Activated CD4-positive, alpha-beta T cell treated with anti-CD3 and anti-CD28 coated beads, Interleukin-2, amount 50 U/mL, for 24 hours (primary cell): ENCODE measurements at regions not wholly inside any gene's neighbourhood (a gene's known extent, or its start where the extent isn't known, plus 50 kb on each side); places are given as distances from the start of the nearest gene placed in this dataset.
"Not testable (repeated sequence)": the region's sequence is repeated elsewhere in the genome, so short reads cannot be mapped to it uniquely, and the experiment has no call there.

Source experiments
- DNase-seq, 2 donors: peaks; one replicate each; pipeline ENCODE4 v3.0.0-alpha.2; 2020; ENCODE audit warnings: low read depth in 1 of 2, low spot score in 1 of 2

- DNase-seq = no peak
Observed at GRCh38 chr7:142698429-142698828, 50.8 kb upstream of the PRSS1 start.

- no peak for DNase-seq
Observed at GRCh38 chr7:142697270-142697669, 52.0 kb upstream of the PRSS1 start.

GRCh38 chr7:142696456-142697179 lies 52.7 kb upstream of the PRSS1 start:
- DNase-seq = no peak

GRCh38 chr7:142693911-142694310 lies 55.4 kb upstream of the PRSS1 start:
- DNase-seq = no peak

- DNase-seq = no peak
Observed at GRCh38 chr7:142690554-142691182, 58.6 kb upstream of the PRSS1 start.

- DNase-seq = no peak
Observed at GRCh38 chr7:142689439-142690120, 59.7 kb upstream of the PRSS1 start.

- no peak for DNase-seq
Observed at GRCh38 chr7:142685877-142686508, 63.3 kb upstream of the PRSS1 start.

GRCh38 chr7:142681314-142682092 lies 67.8 kb upstream of the PRSS1 start:
- DNase-seq = no peak

GRCh38 chr7:142671506-142671905 lies 77.8 kb upstream of the PRSS1 start:
- no peak for DNase-seq

GRCh38 chr7:142670511-142670910 lies 78.8 kb upstream of the PRSS1 start:
- no peak for DNase-seq

GRCh38 chr7:142669074-142669654 lies 80.1 kb upstream of the PRSS1 start:
- no peak for DNase-seq

GRCh38 chr7:142668495-142668894 lies 80.8 kb upstream of the PRSS1 start:
- DNase-seq = no peak

- no peak for DNase-seq
Observed at GRCh38 chr7:142657376-142657775, 91.9 kb upstream of the PRSS1 start.

GRCh38 chr7:142654398-142654797 lies 94.9 kb upstream of the PRSS1 start:
- no peak for DNase-seq

- no peak for DNase-seq
Observed at GRCh38 chr7:142647749-142648148, 101.5 kb upstream of the PRSS1 start.

GRCh38 chr7:142646386-142647140 lies 102.7 kb upstream of the PRSS1 start:
- no peak for DNase-seq

GRCh38 chr7:142645777-142646176 lies 103.5 kb upstream of the PRSS1 start:
- no peak for DNase-seq

GRCh38 chr7:142642316-142642715 lies 107.0 kb upstream of the PRSS1 start:
- no peak for DNase-seq

- not testable (repeated sequence) for DNase-seq
Observed at GRCh38 chr7:142641252-142641651, 108.0 kb upstream of the PRSS1 start.

- DNase-seq = no peak
Observed at GRCh38 chr7:142638581-142638980, 110.7 kb upstream of the PRSS1 start.
